A549 (cell line): ENCODE measurements at regions not wholly inside any gene's neighbourhood (a gene's known extent, or its start where the extent isn't known, plus 50 kb on each side); places are given as distances from the start of the nearest gene placed in this dataset.
"Not testable (repeated sequence)": the region's sequence is repeated elsewhere in the genome, so short reads cannot be mapped to it uniquely, and the experiment has no call there.

Experiments used
- CHD2 ChIP-seq: fragments of 150-350 bp; IDR thresholded peaks from 2 replicates; pipeline ENCODE4 v1.6.1; 2014; ENCODE audit warnings: low read length; ENCODE audit not compliant: partially characterized antibody
- CTCF ChIP-seq: fragments of >200 bp; sonication (Bioruptor Twin); formaldehyde crosslinking; IDR thresholded peaks from 3 replicates; pipeline ENCODE4 v1.5.1; 2016
- KDM1A ChIP-seq: fragments of 200-600 bp; sonication (generic); IDR thresholded peaks from 2 replicates; pipeline ENCODE4 v1.6.1; 2016; ENCODE audit warnings: low read depth, mild to moderate bottlenecking
- NFE2L2 ChIP-seq: fragments of 150-350 bp; conservative IDR thresholded peaks from 2 replicates; pipeline ENCODE4 v1.6.1; 2014; ENCODE audit warnings: low read length
- PHF8 ChIP-seq: fragments of 200-600 bp; sonication (generic); IDR thresholded peaks from 2 replicates; pipeline ENCODE4 v1.6.1; 2016; ENCODE audit warnings: low read depth, mild to moderate bottlenecking, antibody characterized with exemption, moderate library complexity, borderline replicate concordance
- POLR2A ChIP-seq: IDR thresholded peaks from 2 replicates; pipeline ENCODE4 v1.6.1; 2012; ENCODE audit warnings: mild to moderate bottlenecking, low read length
- POLR2AphosphoS2 ChIP-seq: conservative IDR thresholded peaks from 2 replicates; pipeline ENCODE4 v1.6.1; 2012; ENCODE audit warnings: low read length, improper control_type of control experiment, inconsistent platforms
- RAD21 ChIP-seq, 2 experiments: fragments of >200 bp in 1 of 2; sonication (Bioruptor Twin) in 1 of 2; formaldehyde crosslinking in 1 of 2; IDR thresholded peaks in 1 of 2; conservative IDR thresholded peaks in 1 of 2; 2 replicates in 1 of 2; 3 replicates in 1 of 2; pipeline ENCODE4 v1.6.1; 2012 to 2018; ENCODE audit warnings: inconsistent platforms in 1 of 2
- RFX5 ChIP-seq: fragments of 450-650 bp; IDR thresholded peaks from 2 replicates; pipeline ENCODE4 v1.7.1; 2014; ENCODE audit warnings: antibody characterized with exemption, mild to moderate bottlenecking, moderate library complexity
- SREBF2 ChIP-seq: fragments of 450-650 bp; IDR thresholded peaks from 2 replicates; pipeline ENCODE4 v1.6.1; 2014; ENCODE audit warnings: mild to moderate bottlenecking, moderate library complexity

GRCh38 chr1:234796438-234796792 is 186.4 kb upstream of the IRF2BP2 start:
- TF ChIP-seq CTCF; PHF8; RFX5; SREBF2; POLR2A; NFE2L2; CHD2; RAD21 (conservative IDR thresholded peaks at IDR 0.05 in 1 of 2, IDR thresholded peaks at IDR 0.05 in 1 of 2); POLR2AphosphoS2; KDM1A: not testable (repeated sequence)
